GM12873 (cell line): ENCODE measurements at regions not wholly inside any gene's neighbourhood (a gene's known extent, or its start where the extent isn't known, plus 50 kb on each side); places are given as distances from the start of the nearest gene placed in this dataset.

Experiments
- TF ChIP-seq, protein P1 (sequence below): IDR thresholded peaks from 2 replicates; pipeline ENCODE4 v1.5.1; 2012; ENCODE audit warnings: low read depth, mild to moderate bottlenecking, moderate library complexity, low read length, control low read depth; ENCODE audit not compliant: insufficient read depth; ENCODE audit errors: missing control alignments

DNA sequence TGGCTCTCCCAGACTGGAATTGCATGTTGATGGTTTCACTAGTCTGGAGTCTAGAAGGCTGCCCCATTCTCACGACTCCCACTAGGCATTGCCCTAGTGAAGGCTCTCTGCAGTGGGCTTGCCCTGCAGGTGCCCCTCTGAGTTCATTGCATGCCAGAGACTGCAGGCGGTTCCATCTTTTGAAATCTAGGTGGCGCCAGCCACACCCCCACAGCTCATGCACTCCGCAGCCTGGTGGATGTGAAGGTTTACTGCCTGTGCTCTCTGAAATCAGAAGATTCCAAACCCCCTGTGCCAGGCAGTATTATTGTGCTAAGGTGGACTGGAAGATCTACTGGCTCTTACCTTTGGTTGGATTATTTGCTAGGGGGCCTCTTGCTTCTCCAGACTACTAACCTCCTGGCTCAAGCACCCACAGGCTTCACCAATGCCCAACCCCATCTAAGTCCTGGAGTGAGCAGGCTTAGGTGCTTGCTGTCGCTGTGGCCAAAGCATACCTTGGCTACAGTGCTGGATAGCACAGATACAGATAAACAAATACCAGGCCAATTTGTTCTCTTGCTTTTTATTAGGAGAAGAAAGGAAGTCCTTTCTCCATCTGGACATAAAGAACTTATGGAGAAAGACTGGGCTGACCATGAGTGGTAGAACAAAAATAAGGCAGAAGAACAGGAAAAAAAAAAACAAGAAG lies 83.5 kb upstream of the SIM2 start:
- TF ChIP-seq, protein P1, sequence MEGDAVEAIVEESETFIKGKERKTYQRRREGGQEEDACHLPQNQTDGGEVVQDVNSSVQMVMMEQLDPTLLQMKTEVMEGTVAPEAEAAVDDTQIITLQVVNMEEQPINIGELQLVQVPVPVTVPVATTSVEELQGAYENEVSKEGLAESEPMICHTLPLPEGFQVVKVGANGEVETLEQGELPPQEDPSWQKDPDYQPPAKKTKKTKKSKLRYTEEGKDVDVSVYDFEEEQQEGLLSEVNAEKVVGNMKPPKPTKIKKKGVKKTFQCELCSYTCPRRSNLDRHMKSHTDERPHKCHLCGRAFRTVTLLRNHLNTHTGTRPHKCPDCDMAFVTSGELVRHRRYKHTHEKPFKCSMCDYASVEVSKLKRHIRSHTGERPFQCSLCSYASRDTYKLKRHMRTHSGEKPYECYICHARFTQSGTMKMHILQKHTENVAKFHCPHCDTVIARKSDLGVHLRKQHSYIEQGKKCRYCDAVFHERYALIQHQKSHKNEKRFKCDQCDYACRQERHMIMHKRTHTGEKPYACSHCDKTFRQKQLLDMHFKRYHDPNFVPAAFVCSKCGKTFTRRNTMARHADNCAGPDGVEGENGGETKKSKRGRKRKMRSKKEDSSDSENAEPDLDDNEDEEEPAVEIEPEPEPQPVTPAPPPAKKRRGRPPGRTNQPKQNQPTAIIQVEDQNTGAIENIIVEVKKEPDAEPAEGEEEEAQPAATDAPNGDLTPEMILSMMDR = no peak

DNA sequence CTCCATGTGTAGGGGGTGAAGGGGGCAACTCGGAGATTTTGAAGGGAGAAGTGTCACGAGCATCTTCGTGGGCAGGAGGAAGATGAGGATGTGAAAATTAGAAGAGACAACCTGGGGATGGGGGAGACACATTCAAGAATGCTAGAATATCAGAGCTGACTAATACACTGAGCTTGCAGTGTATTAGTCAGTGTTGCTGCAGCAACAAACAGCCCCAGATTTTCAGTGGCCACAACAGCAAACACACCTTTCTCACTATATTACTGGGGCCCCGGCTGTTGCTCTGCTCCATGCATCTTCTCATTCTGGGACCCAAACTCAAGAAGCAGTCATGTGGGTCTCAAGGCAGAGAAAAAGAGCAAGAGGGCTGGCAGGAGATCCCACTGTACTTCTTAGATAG lies 74.8 kb upstream of the SIM2 start:
- TF ChIP-seq, protein P1 = no peak

DNA sequence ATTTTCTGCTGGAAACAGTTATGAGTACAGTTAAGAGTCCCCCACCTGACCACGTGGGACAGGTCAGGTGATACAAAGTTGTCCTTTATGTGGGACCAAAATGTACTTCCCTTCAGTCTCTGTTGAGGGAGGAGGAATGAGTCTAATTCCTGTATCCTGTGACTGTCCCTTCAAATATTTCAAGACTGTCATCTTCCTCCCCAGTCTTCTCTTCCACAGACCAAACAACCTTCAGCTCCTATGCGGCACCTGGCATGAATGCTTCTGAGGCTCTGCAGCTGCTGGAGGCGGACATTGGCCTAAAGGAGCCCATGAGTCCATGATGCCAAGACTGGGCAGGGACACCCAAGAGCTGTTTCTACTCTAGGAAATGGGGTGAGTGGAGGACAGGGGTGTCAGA lies 72.1 kb upstream of the SIM2 start:
- TF ChIP-seq, protein P1 = no peak

DNA sequence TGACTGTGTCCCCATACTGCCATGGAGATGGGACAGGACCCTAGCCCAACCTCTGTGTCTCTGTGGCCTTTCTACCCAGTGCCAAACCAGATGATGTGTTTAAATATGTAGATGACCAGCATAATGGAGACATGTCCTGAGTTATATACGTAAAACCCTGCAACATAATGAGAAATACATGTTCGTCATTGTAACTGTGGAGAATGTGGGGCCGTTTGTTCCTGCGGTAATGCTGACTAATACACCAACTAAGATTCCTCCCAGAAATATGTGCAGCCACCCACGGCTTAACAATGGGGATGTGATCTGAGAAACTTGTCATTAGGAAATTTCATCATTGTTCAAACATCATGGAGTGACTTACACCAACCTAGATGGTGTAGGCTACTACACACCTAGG lies 71.7 kb upstream of the SIM2 start:
- TF ChIP-seq, protein P1 = no peak

DNA sequence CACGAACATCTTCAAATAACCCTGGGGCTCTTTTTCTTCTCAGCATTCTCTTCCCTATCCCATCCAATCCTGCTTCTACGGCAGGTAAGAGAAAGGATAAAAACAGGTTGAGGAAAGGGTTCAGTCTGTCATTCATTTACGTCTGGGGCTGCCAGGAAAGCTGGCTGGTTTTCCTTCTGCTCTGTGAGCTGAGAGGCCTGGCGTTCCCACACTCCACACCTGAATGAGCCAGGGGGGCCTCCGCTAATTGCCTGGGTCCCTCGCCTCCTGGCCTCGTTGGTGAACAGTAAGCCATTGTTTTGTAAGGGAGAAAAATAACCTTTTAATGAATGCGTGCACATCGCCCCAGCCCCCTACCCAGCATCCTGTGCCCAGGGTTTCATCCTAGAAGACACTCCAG lies 70.8 kb upstream of the SIM2 start:
- TF ChIP-seq, protein P1 = no peak

DNA sequence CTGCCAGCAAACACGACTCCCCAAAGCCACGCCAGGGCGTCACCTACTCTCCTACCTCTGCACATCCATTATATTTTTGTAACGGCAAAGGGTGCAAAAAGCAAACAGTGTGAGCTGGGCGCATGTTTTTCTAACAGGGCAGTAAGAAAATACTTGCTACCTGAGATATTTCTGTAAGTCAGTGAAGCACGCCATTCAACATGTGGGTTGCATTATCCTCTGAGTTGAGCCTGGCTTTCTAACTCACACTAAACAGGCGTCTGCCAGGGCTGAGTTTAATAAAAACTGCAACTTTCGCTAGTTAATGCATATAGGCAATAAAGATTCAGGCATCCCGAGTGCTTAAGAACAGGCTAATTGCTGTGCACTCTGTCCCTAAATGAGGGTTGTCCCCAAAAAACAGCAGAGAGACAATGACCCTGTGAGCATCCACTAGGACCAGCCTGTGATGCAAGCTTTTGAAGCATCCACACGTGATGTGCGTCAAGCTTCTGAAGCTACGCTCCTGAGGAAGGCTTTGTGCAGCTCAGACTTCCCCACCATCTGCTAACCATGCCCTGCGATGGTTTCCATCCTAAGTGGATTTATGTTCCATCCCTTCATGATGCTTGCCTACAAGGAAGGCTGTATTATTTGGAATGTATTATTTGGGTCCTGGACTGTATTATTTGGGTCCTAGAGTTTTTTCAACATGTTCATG lies 70.0 kb upstream of the SIM2 start:
- TF ChIP-seq, protein P1 = no peak

DNA sequence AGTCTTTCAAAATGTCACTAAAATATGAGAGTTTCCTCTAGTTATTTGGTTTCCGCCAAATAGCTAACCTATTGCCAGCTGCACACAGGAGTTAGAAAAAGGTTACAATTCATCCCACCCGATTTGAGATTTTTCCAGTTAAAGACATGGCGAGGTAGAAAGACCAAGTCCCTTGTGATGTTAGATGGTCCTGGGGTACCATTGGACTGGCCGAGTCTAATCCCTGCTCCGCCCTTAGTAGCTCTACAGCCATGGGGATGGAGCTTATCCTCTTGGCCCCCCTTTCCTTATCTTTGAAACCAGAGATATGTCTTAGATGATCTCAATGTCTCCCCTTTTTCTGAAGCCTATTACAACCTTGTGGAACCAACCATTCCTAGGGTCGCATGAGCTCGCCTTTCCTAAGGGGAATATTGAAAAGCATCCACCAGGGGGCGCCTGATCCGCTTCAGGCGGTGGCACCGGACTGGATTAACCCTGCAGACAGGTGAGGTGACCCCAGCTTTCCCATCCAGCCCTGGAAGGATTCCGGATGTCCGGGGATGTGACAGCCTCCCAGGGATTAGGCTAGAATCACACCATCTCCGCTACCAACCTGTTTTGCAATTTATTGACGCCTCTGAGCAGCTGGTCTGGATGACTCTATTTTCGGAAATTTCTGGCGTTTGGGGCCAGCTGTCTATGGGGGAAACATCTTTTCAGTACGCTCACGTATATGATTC lies 68.3 kb upstream of the SIM2 start:
- TF ChIP-seq, protein P1 = peak; percentile 79
